ENCODE measurements at regions not wholly inside any gene's neighbourhood (a gene's known extent, or its start where the extent isn't known, plus 50 kb on each side); places are given as distances from the start of the nearest gene placed in this dataset.

DNA sequence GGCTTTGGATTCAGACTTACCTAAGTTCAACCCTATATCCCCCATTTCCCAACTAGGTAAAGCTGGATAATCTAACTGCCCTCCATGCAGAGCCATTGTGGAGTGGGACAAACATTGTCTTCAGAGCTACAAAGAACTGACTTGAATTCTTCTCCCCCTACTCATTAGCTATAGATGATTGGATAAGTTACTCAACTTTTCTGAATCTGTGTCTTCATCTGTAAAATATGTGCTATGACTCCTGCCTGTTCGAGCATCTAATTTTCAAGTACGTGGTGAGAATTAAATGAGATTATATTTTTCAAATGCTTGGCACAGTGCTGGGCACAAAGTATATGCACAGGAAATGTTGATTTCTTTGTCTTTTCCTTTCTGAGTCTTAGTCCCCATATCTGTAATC lies 240.3 kb upstream of the TCF21 start:
- Histone ChIP-seq H4K91ac (replicated peaks; ENCODE audit: insufficient read length, low read length) (no peak overlapping the region), H2BK5ac (ENCODE audit: low read depth, low read length) (no peak overlapping the region), H3K36me3 (ENCODE audit: control insufficient read depth in 2 of 4, insufficient read depth in 4 of 4, low read length in 3 of 4) (no peaks in the 10 kb centered on the region), H4K5ac (ENCODE audit: insufficient read length, low read depth, low read length) (no peak overlapping the region), H3K79me2 (ENCODE audit: control insufficient read depth in 1 of 2, insufficient read depth in 2 of 2, low read length in 2 of 2) (no peaks in the 10 kb centered on the region), H3K4me3 (ENCODE audit: extremely low read depth in 1 of 4, insufficient read depth in 2 of 4, low read depth in 3 of 4, low read length in 4 of 4) (no peak overlapping the region), H3K56ac (replicated peaks; ENCODE audit: insufficient read length, low read depth, low read length) (no peak overlapping the region), H3K79me1 (ENCODE audit: low read depth, low read length) (no peaks in the 10 kb centered on the region), H2BK20ac (ENCODE audit: low read length) (no peak overlapping the region), H4K20me1 (replicated peaks in 1 of 2; ENCODE audit: control insufficient read depth in 1 of 2, insufficient read depth in 2 of 2, low read length in 2 of 2) (no peaks in the 10 kb centered on the region), H3K4me2 (ENCODE audit: insufficient read depth in 1 of 2, low read depth in 2 of 2, low read length in 2 of 2) (no peak overlapping the region), H3K23me2 (ENCODE audit: low read depth, low read length) (no peaks in the 10 kb centered on the region), H3K18ac (ENCODE audit: extremely low read depth, low read length) (no peak overlapping the region), H3K9me3 (ENCODE audit: insufficient read depth in 2 of 2, low read depth in 1 of 2, low read length in 1 of 2) (no peaks in the 10 kb centered on the region), H4K8ac (ENCODE audit: extremely low read depth, insufficient read depth, low read length) (no peak overlapping the region), H2BK15ac (ENCODE audit: low read length) (no peak overlapping the region), H3K27me3 (replicated peaks in 1 of 4; ENCODE audit: control insufficient read depth in 3 of 4, extremely low read depth in 1 of 4, insufficient read depth in 3 of 4, low read length in 3 of 4) (peaks cover 0 to 1% (median 0%) of the 10 kb centered on the region in 4 experiments; a peak in 1 of 7 replicates), H3K9ac (replicated peaks in 1 of 4; ENCODE audit: extremely low read depth in 1 of 4, low read depth in 3 of 4, low read length in 3 of 4) (no peak overlapping the region), H3K27ac (ENCODE audit: low read depth, low read length) (no peak overlapping the region), H2AK5ac (ENCODE audit: low read depth, low read length) (no peak overlapping the region), H2BK120ac (replicated peaks; ENCODE audit: low read depth, low read length) (no peak overlapping the region), H2BK12ac (ENCODE audit: low read depth, low read length) (no peak overlapping the region), H3K4ac (replicated peaks; ENCODE audit: insufficient read length, low read depth, low read length) (no peak overlapping the region), H3K23ac (ENCODE audit: insufficient read length) (no peak overlapping the region), H3K4me1 (replicated peaks in 1 of 4; ENCODE audit: control insufficient read depth in 3 of 4, insufficient read depth in 4 of 4, low read length in 3 of 4) (0 out of 7 replicates have a peak, but pooled peaks cover 0 to 2% (median 0%) of the 10 kb centered on the region in 4 experiments), H3K14ac (ENCODE audit: insufficient read length) (no peak overlapping the region), H2AFZ (ENCODE audit: low read length) (no peak overlapping the region)
- no peak for FAIRE-seq
- 94% methylated on average over 2 of the region's 2 CpGs; no CpG with 5 or more reads in 1 of the 2 experiments for WGBS, 2 experiments (ENCODE audit: extremely low coverage in 1 of 2, insufficient coverage in 1 of 2, insufficient read length in 1 of 2, insufficient replicate concordance in 2 of 2, low coverage in 1 of 2, low lambda C conversion rate in 2 of 2, missing lambda C conversion rate in 1 of 2)
- no peak for DNase-seq (ENCODE audit: low read depth in 1 of 2, low spot score in 2 of 2)
- ChIA-PET CTCF (ENCODE audit: partially characterized antibody) (interaction anchor here (1.6 kb wide), 1 partner anchor 30 kb away, joined by 4 read pairs; no protein-coding TSS in a partner anchor), POLR2A (ENCODE audit: partially characterized antibody) (no interaction called here)
- no peak for TF ChIP-seq MAFK (IDR thresholded peaks at IDR 0.05; ENCODE audit: low read depth, low read length)
- TF ChIP-seq, protein P1, sequence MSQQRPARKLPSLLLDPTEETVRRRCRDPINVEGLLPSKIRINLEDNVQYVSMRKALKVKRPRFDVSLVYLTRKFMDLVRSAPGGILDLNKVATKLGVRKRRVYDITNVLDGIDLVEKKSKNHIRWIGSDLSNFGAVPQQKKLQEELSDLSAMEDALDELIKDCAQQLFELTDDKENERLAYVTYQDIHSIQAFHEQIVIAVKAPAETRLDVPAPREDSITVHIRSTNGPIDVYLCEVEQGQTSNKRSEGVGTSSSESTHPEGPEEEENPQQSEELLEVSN (IDR thresholded peaks at IDR 0.05): no peak
- TF ChIP-seq KDM1A (IDR thresholded peaks at IDR 0.05; ENCODE audit: borderline replicate concordance, low read length): no peak
- no peak for TF ChIP-seq NANOG (IDR thresholded peaks at IDR 0.05; ENCODE audit: insufficient read depth, low read depth, low read length, poor library complexity, severe bottlenecking)
- TF ChIP-seq, protein P2, sequence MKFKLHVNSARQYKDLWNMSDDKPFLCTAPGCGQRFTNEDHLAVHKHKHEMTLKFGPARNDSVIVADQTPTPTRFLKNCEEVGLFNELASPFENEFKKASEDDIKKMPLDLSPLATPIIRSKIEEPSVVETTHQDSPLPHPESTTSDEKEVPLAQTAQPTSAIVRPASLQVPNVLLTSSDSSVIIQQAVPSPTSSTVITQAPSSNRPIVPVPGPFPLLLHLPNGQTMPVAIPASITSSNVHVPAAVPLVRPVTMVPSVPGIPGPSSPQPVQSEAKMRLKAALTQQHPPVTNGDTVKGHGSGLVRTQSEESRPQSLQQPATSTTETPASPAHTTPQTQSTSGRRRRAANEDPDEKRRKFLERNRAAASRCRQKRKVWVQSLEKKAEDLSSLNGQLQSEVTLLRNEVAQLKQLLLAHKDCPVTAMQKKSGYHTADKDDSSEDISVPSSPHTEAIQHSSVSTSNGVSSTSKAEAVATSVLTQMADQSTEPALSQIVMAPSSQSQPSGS (IDR thresholded peaks at IDR 0.05; ENCODE audit: low read length): no peak
- no peak for TF ChIP-seq JUN (IDR thresholded peaks at IDR 0.05; ENCODE audit: low read depth, low read length)
- no peak for TF ChIP-seq ASH2L (IDR thresholded peaks at IDR 0.05; ENCODE audit: low read length)
- TF ChIP-seq RBBP5 (IDR thresholded peaks at IDR 0.05; ENCODE audit: borderline replicate concordance, low read depth, low read length): no peak
- TF ChIP-seq, protein P3, sequence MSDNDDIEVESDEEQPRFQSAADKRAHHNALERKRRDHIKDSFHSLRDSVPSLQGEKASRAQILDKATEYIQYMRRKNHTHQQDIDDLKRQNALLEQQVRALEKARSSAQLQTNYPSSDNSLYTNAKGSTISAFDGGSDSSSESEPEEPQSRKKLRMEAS (IDR thresholded peaks at IDR 0.05): no peak
- no peak for TF ChIP-seq POLR2A (IDR thresholded peaks at IDR 0.05; ENCODE audit: control extremely low read depth in 1 of 2, low read depth in 2 of 2, low read length in 2 of 2)
- no peak for TF ChIP-seq RAD21 (IDR thresholded peaks at IDR 0.05 in 1 of 2, conservative IDR thresholded peaks at IDR 0.05 in 1 of 2; ENCODE audit: low read depth in 2 of 2, low read length in 2 of 2)
- no peak for TF ChIP-seq SP2 (IDR thresholded peaks at IDR 0.05; ENCODE audit: low read length)

Measured in H1 (cell line).